ENCODE measurements at regions not wholly inside any gene's neighbourhood (a gene's known extent, or its start where the extent isn't known, plus 50 kb on each side); places are given as distances from the start of the nearest gene placed in this dataset.

GRCh38 chr7:113705439-113705838, 213.4 kb downstream of the PPP1R3A start:
- Histone ChIP-seq H3K4me1 (ENCODE audit: control insufficient read depth, insufficient read depth, low read length) (no peaks in the 10 kb centered on the region), H3K36me3 (ENCODE audit: control insufficient read depth in 2 of 2, insufficient read depth in 2 of 2, low read length in 1 of 2) (no peaks in the 10 kb centered on the region), H2AFZ (ENCODE audit: control insufficient read depth, low read depth, low read length) (no peak overlapping the region), H3K4me2 (ENCODE audit: control insufficient read depth, insufficient read depth) (no peak overlapping the region), H3K9me3 (replicated peaks; ENCODE audit: control insufficient read depth, insufficient read depth, low read length) (no peaks in the 10 kb centered on the region), H3K9ac (ENCODE audit: control insufficient read depth, insufficient read depth, low read length) (no peak overlapping the region), H3K27ac (ENCODE audit: control insufficient read depth, insufficient read depth) (no peak overlapping the region), H4K20me1 (ENCODE audit: control insufficient read depth, insufficient read depth) (no peaks in the 10 kb centered on the region), H3K79me2 (ENCODE audit: control insufficient read depth, insufficient read depth, low read length) (no peaks in the 10 kb centered on the region), H3K4me3 (no peak overlapping the region), H3K27me3 (replicated peaks in 1 of 2; ENCODE audit: control insufficient read depth in 2 of 2, insufficient read depth in 2 of 2, low read length in 1 of 2) (no peaks in the 10 kb centered on the region)
- intact Hi-C loops (cut with micrococcal nuclease; ENCODE audit: unreplicated experiment) = no loop called here
- CTCF ChIA-PET = interaction anchor here (1.0 kb wide), 1 partner anchor 11 kb away, joined by 3 read pairs; no protein-coding TSS in a partner anchor
- no peak for ATAC-seq
- RAD21 ChIA-PET (ENCODE audit: unreplicated experiment) = no interaction called here
- DNase-seq (ENCODE audit: low read depth, low spot score) = no peak
- no peak for TF ChIP-seq NFIC (IDR thresholded peaks at IDR 0.05; ENCODE audit: low read depth, low read length)
- no peak for TF ChIP-seq BCLAF1 (IDR thresholded peaks at IDR 0.05)
- TF ChIP-seq MYB (IDR thresholded peaks at IDR 0.05; ENCODE audit: borderline replicate concordance, low read depth, low read length) = no peak
- no peak for TF ChIP-seq ATF2 (IDR thresholded peaks at IDR 0.05; ENCODE audit: low read length)
- TF ChIP-seq RELA (IDR thresholded peaks at IDR 0.05; ENCODE audit: borderline replicate concordance, partially characterized antibody) = no peak
- no peak for TF ChIP-seq PAX5 (IDR thresholded peaks at IDR 0.05; ENCODE audit: borderline replicate concordance, low read depth, low read length)
- no peak for TF ChIP-seq FOXK2 (IDR thresholded peaks at IDR 0.05)
- no peak for TF ChIP-seq PBX3 (IDR thresholded peaks at IDR 0.05; ENCODE audit: insufficient replicate concordance, low read depth, low read length)
- no peak for TF ChIP-seq RBBP5 (conservative IDR thresholded peaks at IDR 0.05)
- TF ChIP-seq ASH2L (IDR thresholded peaks at IDR 0.05; ENCODE audit: borderline replicate concordance, low read depth) = no peak
- TF ChIP-seq ZZZ3 (IDR thresholded peaks at IDR 0.05; ENCODE audit: control insufficient read depth, insufficient read length, low read depth) = no peak
- POLR2A ChIA-PET = no interaction called here
- whole genome bisulfite sequencing (ENCODE audit: insufficient coverage, insufficient replicate concordance, low lambda C conversion rate, missing lambda C conversion rate) = 30% methylated on average over 1 of the region's 1 CpG
- in situ Hi-C loops (cut with MboI) = no loop called here
- no TSS peak for BruUV-seq (replicated peaks)
- SMC1A ChIA-PET (ENCODE audit: uncharacterized antibody, unreplicated experiment) = no interaction called here
- FAIRE-seq = no peak
